ENCODE measurements at regions not wholly inside any gene's neighbourhood (a gene's known extent, or its start where the extent isn't known, plus 50 kb on each side); places are given as distances from the start of the nearest gene placed in this dataset.

DNA sequence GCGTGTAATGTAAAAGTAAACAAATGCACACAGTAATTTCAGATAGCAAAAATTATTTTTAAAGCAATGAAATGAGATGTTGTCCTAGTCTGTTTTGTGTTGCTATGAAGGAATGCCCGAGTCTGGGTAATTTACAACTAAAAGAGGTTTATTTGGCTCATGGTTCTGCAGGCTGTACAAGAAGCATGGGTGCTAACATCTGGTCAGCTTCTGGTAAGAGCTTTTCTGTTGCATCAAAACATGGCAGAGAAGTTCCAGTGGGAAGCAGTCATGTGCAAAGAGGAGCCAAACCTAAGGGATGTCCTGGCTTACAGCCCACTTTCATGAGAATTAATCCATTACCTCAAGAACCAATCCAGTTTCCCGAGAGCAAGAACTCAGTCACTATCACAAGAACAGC, 62.9 kb upstream of the MNX1 start:
- no peak for TF ChIP-seq POLR2A (IDR thresholded peaks at IDR 0.05)
- TF ChIP-seq, protein P1, sequence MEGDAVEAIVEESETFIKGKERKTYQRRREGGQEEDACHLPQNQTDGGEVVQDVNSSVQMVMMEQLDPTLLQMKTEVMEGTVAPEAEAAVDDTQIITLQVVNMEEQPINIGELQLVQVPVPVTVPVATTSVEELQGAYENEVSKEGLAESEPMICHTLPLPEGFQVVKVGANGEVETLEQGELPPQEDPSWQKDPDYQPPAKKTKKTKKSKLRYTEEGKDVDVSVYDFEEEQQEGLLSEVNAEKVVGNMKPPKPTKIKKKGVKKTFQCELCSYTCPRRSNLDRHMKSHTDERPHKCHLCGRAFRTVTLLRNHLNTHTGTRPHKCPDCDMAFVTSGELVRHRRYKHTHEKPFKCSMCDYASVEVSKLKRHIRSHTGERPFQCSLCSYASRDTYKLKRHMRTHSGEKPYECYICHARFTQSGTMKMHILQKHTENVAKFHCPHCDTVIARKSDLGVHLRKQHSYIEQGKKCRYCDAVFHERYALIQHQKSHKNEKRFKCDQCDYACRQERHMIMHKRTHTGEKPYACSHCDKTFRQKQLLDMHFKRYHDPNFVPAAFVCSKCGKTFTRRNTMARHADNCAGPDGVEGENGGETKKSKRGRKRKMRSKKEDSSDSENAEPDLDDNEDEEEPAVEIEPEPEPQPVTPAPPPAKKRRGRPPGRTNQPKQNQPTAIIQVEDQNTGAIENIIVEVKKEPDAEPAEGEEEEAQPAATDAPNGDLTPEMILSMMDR (IDR thresholded peaks at IDR 0.05), result no peak
